A673 (cell line): ENCODE measurements at regions not wholly inside any gene's neighbourhood (a gene's known extent, or its start where the extent isn't known, plus 50 kb on each side); places are given as distances from the start of the nearest gene placed in this dataset.
"Not testable (repeated sequence)": the region's sequence is repeated elsewhere in the genome, so short reads cannot be mapped to it uniquely, and the experiment has no call there.

Source experiments
- EZH2 ChIP-seq: fragments of 200-600 bp; sonication (generic); IDR thresholded peaks from 2 replicates; pipeline ENCODE4 v1.6.1; 2017; ENCODE audit warnings: borderline replicate concordance, low read depth, mild to moderate bottlenecking, mixed read lengths, antibody characterized with exemption, low read length; ENCODE audit not compliant: poor library complexity, severe bottlenecking
- TF ChIP-seq, protein P1 (sequence below): fragments of 300-800, 200-600 bp; sonication (generic); conservative IDR thresholded peaks from 2 replicates; pipeline ENCODE4 v1.5.1; 2017; ENCODE audit warnings: low read depth, mild to moderate bottlenecking, antibody characterized with exemption, low read length, moderate library complexity, mixed read lengths

DNA sequence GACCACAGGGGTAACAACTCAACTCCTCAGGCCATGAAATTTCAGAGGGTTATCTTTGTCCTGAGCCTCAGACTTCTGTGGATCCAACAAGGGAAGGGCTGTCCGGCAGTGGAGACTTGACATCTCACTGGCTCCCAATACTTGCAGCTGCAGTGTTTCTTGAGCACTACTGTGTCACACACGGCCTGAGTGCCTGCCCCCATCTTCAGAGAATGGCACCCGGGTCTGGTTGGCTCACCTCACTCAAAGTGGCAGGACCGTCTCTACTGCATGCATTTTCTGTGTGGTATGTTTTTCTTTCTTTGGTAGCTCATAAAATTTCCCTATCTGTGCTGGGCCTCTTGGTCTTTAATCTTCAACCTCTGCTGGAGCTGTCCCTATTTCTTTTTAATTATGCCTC lies 193.2 kb upstream of the PLGLB2 start:
- TF ChIP-seq, protein P1, sequence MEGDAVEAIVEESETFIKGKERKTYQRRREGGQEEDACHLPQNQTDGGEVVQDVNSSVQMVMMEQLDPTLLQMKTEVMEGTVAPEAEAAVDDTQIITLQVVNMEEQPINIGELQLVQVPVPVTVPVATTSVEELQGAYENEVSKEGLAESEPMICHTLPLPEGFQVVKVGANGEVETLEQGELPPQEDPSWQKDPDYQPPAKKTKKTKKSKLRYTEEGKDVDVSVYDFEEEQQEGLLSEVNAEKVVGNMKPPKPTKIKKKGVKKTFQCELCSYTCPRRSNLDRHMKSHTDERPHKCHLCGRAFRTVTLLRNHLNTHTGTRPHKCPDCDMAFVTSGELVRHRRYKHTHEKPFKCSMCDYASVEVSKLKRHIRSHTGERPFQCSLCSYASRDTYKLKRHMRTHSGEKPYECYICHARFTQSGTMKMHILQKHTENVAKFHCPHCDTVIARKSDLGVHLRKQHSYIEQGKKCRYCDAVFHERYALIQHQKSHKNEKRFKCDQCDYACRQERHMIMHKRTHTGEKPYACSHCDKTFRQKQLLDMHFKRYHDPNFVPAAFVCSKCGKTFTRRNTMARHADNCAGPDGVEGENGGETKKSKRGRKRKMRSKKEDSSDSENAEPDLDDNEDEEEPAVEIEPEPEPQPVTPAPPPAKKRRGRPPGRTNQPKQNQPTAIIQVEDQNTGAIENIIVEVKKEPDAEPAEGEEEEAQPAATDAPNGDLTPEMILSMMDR = not testable (repeated sequence)
- TF ChIP-seq EZH2 = not testable (repeated sequence)
